HEK293T (cell line): ENCODE measurements at regions not wholly inside any gene's neighbourhood (a gene's known extent, or its start where the extent isn't known, plus 50 kb on each side); places are given as distances from the start of the nearest gene placed in this dataset.

ENCODE experiments used
- ELF4 ChIP-seq: fragments of 450-650 bp; IDR thresholded peaks from 2 replicates; pipeline ENCODE4 v1.6.1; 2017; ENCODE audit warnings: antibody characterized with exemption
- TF ChIP-seq, protein P1 (sequence below): fragments of 450-650 bp; IDR thresholded peaks from 2 replicates; pipeline ENCODE4 v1.6.1; 2016

DNA sequence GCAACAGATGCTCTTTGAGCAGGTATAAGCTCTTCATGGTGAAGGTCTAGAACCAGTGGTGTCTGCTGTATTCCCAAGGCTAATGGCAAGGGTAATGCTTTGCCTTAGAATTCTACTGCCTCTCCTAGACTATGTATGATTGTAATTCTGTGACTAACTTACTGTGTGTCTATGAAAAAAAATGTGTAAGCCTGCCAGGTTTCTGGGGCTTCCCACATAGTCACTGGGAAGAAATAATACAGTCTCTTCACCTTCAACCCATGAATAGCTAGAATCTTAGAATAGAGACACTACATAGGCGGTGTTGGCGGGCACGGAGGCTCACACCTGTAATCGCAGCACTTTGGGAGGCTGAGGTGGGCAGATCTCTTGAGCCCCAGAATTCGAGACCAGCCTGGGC lies 84.1 kb downstream of the C11orf91 start:
- TF ChIP-seq ELF4: no peak
- TF ChIP-seq, protein P1, sequence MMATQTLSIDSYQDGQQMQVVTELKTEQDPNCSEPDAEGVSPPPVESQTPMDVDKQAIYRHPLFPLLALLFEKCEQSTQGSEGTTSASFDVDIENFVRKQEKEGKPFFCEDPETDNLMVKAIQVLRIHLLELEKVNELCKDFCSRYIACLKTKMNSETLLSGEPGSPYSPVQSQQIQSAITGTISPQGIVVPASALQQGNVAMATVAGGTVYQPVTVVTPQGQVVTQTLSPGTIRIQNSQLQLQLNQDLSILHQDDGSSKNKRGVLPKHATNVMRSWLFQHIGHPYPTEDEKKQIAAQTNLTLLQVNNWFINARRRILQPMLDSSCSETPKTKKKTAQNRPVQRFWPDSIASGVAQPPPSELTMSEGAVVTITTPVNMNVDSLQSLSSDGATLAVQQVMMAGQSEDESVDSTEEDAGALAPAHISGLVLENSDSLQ: no peak
